ENCODE measurements at regions not wholly inside any gene's neighbourhood (a gene's known extent, or its start where the extent isn't known, plus 50 kb on each side); places are given as distances from the start of the nearest gene placed in this dataset.

- TF ChIP-seq EZH2 (IDR thresholded peaks at IDR 0.05; ENCODE audit: borderline replicate concordance, insufficient read depth, low read depth, low read length, poor library complexity, severe bottlenecking) (no peak), CTCF (IDR thresholded peaks at IDR 0.05) (no peak)
Observed at GRCh38 chr16:76164970-76165558, 112.1 kb upstream of the CNTNAP4 start.

Measured in B cell (primary cell).